ENCODE measurements at regions not wholly inside any gene's neighbourhood (a gene's known extent, or its start where the extent isn't known, plus 50 kb on each side); places are given as distances from the start of the nearest gene placed in this dataset.

- TF ChIP-seq CTCF (IDR thresholded peaks at IDR 0.05) (no peak), POLR2A (IDR thresholded peaks at IDR 0.05) (no peak)
Observed at GRCh38 chr2:104772996-104773395, 80.9 kb upstream of the POU3F3 start.

All from lower leg skin (tissue), 3 donors.